A549 (cell line): ENCODE measurements at regions not wholly inside any gene's neighbourhood (a gene's known extent, or its start where the extent isn't known, plus 50 kb on each side); places are given as distances from the start of the nearest gene placed in this dataset.

Experiments used
- ATAC-seq, 2 experiments: fragments of 200-7000 bp in 1 of 2; fragments of >200 bp in 1 of 2; cut with Nextera tagmentation in 1 of 2; cut with Tn5 transposase in 1 of 2; 3 replicates each; pipeline versions ENCODE4 v1.8.0 to v1.9.1; 2018 to 2020; ENCODE audit warnings: mild to moderate bottlenecking in 1 of 2, moderate library complexity in 1 of 2
- CTCF ChIA-PET: fragments of 300-600 bp; sonication (Branson Sonifier 250); formaldehyde crosslinking; extraction: SDS; loops from one replicate; lab custom pipeline; 2021; ENCODE audit warnings: antibody characterized with exemption, inconsistent platforms; lab: Yijun Ruan, JAX
- POLR2A ChIA-PET: fragments of 350-600 bp; formaldehyde crosslinking; extraction: SDS; loops from one replicate; lab custom pipeline; 2021; ENCODE audit warnings: antibody characterized with exemption, inconsistent platforms; lab: Yijun Ruan, JAX
- DNase-seq, 2 experiments: peaks; one replicate each; pipeline versions ENCODE4 v3.0.0 to v3.0.0-alpha.2; 2011 to 2016; ENCODE audit warnings: low read depth in 1 of 2, low spot score in 1 of 2
- FAIRE-seq: peaks from 2 replicates; lab custom pipeline; 2011; peaks lifted over from hg19 to GRCh38; lab: Jason Lieb, UNC
- H3K27ac ChIP-seq, 2 experiments: fragments of >200 bp; sonication (Bioruptor Twin); formaldehyde crosslinking; 3 replicates each; pipeline ENCODE4 v1.5.1; 2016 to 2017
- H3K4me1 ChIP-seq: fragments of >200 bp; sonication (Bioruptor Twin); formaldehyde crosslinking; 3 replicates; pipeline ENCODE4 v1.6.1; 2016
- H3K4me2 ChIP-seq: fragments of >200 bp; sonication (Bioruptor Twin); formaldehyde crosslinking; 3 replicates; pipeline ENCODE4 v1.6.1; 2016
- H3K4me3 ChIP-seq: fragments of >200 bp; sonication (Bioruptor Twin); formaldehyde crosslinking; 3 replicates; pipeline ENCODE4 v1.5.1; 2016
- H3K9me3 ChIP-seq: fragments of >200 bp; sonication (Bioruptor Twin); formaldehyde crosslinking; 3 replicates; pipeline ENCODE4 v1.6.1; 2016
- ATOH8 ChIP-seq: fragments of 250-450 bp; sonication (Bioruptor Pico); IDR thresholded peaks from 2 replicates; pipeline ENCODE4 v1.5.0; 2020; ENCODE audit warnings: low read depth, mild to moderate bottlenecking, moderate library complexity
- CTCF ChIP-seq: fragments of >200 bp; sonication (Bioruptor Twin); formaldehyde crosslinking; IDR thresholded peaks from 3 replicates; pipeline ENCODE4 v1.5.1; 2016
- E2F6 ChIP-seq: IDR thresholded peaks from 2 replicates; pipeline ENCODE4 v1.6.1; 2012; ENCODE audit warnings: low read depth, borderline replicate concordance
- EP300 ChIP-seq, 2 experiments: fragments of >200 bp; sonication (Bioruptor Twin); formaldehyde crosslinking; IDR thresholded peaks; 2 replicates in 1 of 2; 3 replicates in 1 of 2; pipeline ENCODE4 v1.6.1; 2016 to 2017
- FOSL2 ChIP-seq, 2 experiments: fragments of 450-650 bp in 1 of 2; fragments of >200 bp in 1 of 2; sonication (Bioruptor Twin) in 1 of 2; formaldehyde crosslinking; IDR thresholded peaks; 2 replicates each; pipeline versions ENCODE4 v1.5.0 to v1.6.1; 2016 to 2020; ENCODE audit warnings: mild to moderate bottlenecking in 1 of 2, moderate library complexity in 1 of 2
- GATA3 ChIP-seq: IDR thresholded peaks from 2 replicates; pipeline ENCODE4 v1.6.1; 2012; ENCODE audit warnings: borderline replicate concordance
- HEYL ChIP-seq: fragments of 250-450 bp; sonication (Bioruptor Pico); IDR thresholded peaks from 2 replicates; pipeline ENCODE4 v1.8.0; 2021; ENCODE audit warnings: mild to moderate bottlenecking, moderate library complexity
- HOXB13 ChIP-seq: fragments of 250-450 bp; sonication (Bioruptor Pico); IDR thresholded peaks from 2 replicates; pipeline ENCODE4 v1.5.0; 2020; ENCODE audit warnings: low read depth, mild to moderate bottlenecking, moderate library complexity
- JUN ChIP-seq, 2 experiments: fragments of >200 bp; sonication (Bioruptor Twin); formaldehyde crosslinking; IDR thresholded peaks; 2 replicates in 1 of 2; 3 replicates in 1 of 2; pipeline ENCODE4 v1.6.1; 2016 to 2017
- MAX ChIP-seq: IDR thresholded peaks from 2 replicates; pipeline ENCODE4 v1.6.1; 2012
- NFE2L2 ChIP-seq: fragments of 150-350 bp; conservative IDR thresholded peaks from 2 replicates; pipeline ENCODE4 v1.6.1; 2014; ENCODE audit warnings: low read length
- RAD21 ChIP-seq, 2 experiments: fragments of >200 bp in 1 of 2; sonication (Bioruptor Twin) in 1 of 2; formaldehyde crosslinking in 1 of 2; IDR thresholded peaks in 1 of 2; conservative IDR thresholded peaks in 1 of 2; 2 replicates in 1 of 2; 3 replicates in 1 of 2; pipeline ENCODE4 v1.6.1; 2012 to 2018; ENCODE audit warnings: inconsistent platforms in 1 of 2
- RCOR1 ChIP-seq: fragments of 150-350 bp; IDR thresholded peaks from 2 replicates; pipeline ENCODE4 v1.6.1; 2014; ENCODE audit warnings: antibody characterized with exemption, low read length, low read depth
- SMC3 ChIP-seq: fragments of >200 bp; sonication (Bioruptor Twin); formaldehyde crosslinking; IDR thresholded peaks from 3 replicates; pipeline ENCODE4 v1.6.1; 2018; ENCODE audit warnings: inconsistent platforms
- TP53 ChIP-seq: fragments of 250-450 bp; sonication (Bioruptor Pico); IDR thresholded peaks from 2 replicates; pipeline ENCODE4 v1.5.0; 2021; ENCODE audit warnings: mild to moderate bottlenecking, moderate library complexity
- USF2 ChIP-seq: fragments of 450-650 bp; IDR thresholded peaks from 2 replicates; pipeline ENCODE4 v1.6.1; 2014; ENCODE audit warnings: antibody characterized with exemption
- WGBS: methylation state at CpG from one replicate; pipeline ENCODE4 v1.1.6; 2017; ENCODE audit errors: missing lambda C conversion rate; 5-methylcytosine and 5-hydroxymethylcytosine counted together

GRCh38 chr20:55266361-55266760 is 739.0 kb downstream of the CBLN4 start:
- ATAC-seq (no peak), FAIRE-seq (no peak)
- no peaks in the 10 kb centered on the region for H3K4me1 ChIP-seq
- TF ChIP-seq SMC3 (no peak), E2F6 (no peak), CTCF (no peak), RCOR1 (no peak), JUN (IDR thresholded peaks at IDR 0.05) (no peak), EP300 (IDR thresholded peaks at IDR 0.05) (no peak), MAX (no peak), TP53 (CRISPR knock-in tag) (no peak)
- TF ChIP-seq, all 56 proteins: peak for 0
- no peaks in the 10 kb centered on the region for H3K9me3 ChIP-seq
- H3K4me2 ChIP-seq, result no peak overlapping the region
- CTCF ChIA-PET, result no interaction called here
- no peak overlapping the region for H3K4me3 ChIP-seq
- 2% methylated on average over 1 of the region's 1 CpG for WGBS
- H3K27ac ChIP-seq, result no peak overlapping the region
- no peak for DNase-seq
- POLR2A ChIA-PET, result no interaction called here

GRCh38 chr20:55264703-55265239 is 740.5 kb downstream of the CBLN4 start:
- Histone ChIP-seq H3K4me2 (no peak overlapping the region), H3K9me3 (no peaks in the 10 kb centered on the region), H3K4me3 (no peak overlapping the region)
- CTCF ChIA-PET, result no interaction called here
- POLR2A ChIA-PET, result no interaction called here
- no peak for DNase-seq
- 7% methylated on average over 2 of the region's 2 CpGs for WGBS
- TF ChIP-seq HOXB13 (no peak), RAD21 (conservative IDR thresholded peaks at IDR 0.05 in 1 of 2, IDR thresholded peaks at IDR 0.05 in 1 of 2) (no peak), FOSL2 (IDR thresholded peaks at IDR 0.05) (no peak), FOSL2 (CRISPR knock-in tag; IDR thresholded peaks at IDR 0.05) (no peak), RCOR1 (no peak)
- TF ChIP-seq, all 56 proteins: peak for 0
- no peak for ATAC-seq
- Histone ChIP-seq H3K4me1 (no peaks in the 10 kb centered on the region), H3K27ac (no peak overlapping the region)
- no peak for FAIRE-seq

GRCh38 chr20:55258559-55258958 is 746.8 kb downstream of the CBLN4 start:
- Histone ChIP-seq H3K4me2 (no peak overlapping the region), H3K4me3 (no peak overlapping the region), H3K9me3 (no peaks in the 10 kb centered on the region), H3K4me1 (no peaks in the 10 kb centered on the region), H3K27ac (no peak overlapping the region)
- TF ChIP-seq HEYL (CRISPR knock-in tag) (no peak), EP300 (IDR thresholded peaks at IDR 0.05) (no peak)
- ChIA-PET CTCF (no interaction called here), POLR2A (no interaction called here)
- no peak for DNase-seq
- FAIRE-seq, result no peak
- no peak for ATAC-seq
- WGBS, result 2% methylated on average over 2 of the region's 2 CpGs

- Histone ChIP-seq H3K4me3 (no peak overlapping the region), H3K4me1 (no peaks in the 10 kb centered on the region), H3K27ac (no peak overlapping the region), H3K4me2 (no peak overlapping the region), H3K9me3 (no peaks in the 10 kb centered on the region)
- ATAC-seq, result no peak
- CTCF ChIA-PET, result no interaction called here
- FAIRE-seq, result no peak
- DNase-seq, result no peak
- no peak for TF ChIP-seq FOSL2 (IDR thresholded peaks at IDR 0.05)
- TF ChIP-seq FOSL2 (CRISPR knock-in tag; IDR thresholded peaks at IDR 0.05), result no peak
- TF ChIP-seq GATA3, result no peak
- no peak for TF ChIP-seq RAD21 (conservative IDR thresholded peaks at IDR 0.05 in 1 of 2, IDR thresholded peaks at IDR 0.05 in 1 of 2)
- no peak for TF ChIP-seq USF2
- TF ChIP-seq NFE2L2, result no peak
- no peak for TF ChIP-seq ATOH8
- TF ChIP-seq SMC3, result no peak
- TF ChIP-seq E2F6, result no peak
- 16% methylated on average over 6 of the region's 6 CpGs for WGBS
- POLR2A ChIA-PET, result no interaction called here
Observed at GRCh38 chr20:55255016-55255415, 750.3 kb downstream of the CBLN4 start.
